Ishikawa (cell line): ENCODE measurements at regions not wholly inside any gene's neighbourhood (a gene's known extent, or its start where the extent isn't known, plus 50 kb on each side); places are given as distances from the start of the nearest gene placed in this dataset.

ENCODE experiments used
- CEBPB ChIP-seq: IDR thresholded peaks from 2 replicates; pipeline ENCODE4 v1.6.1; 2012
- CREB1 ChIP-seq: IDR thresholded peaks from 2 replicates; pipeline ENCODE4 v1.6.1; 2012; ENCODE audit warnings: low read depth
- EGR1 ChIP-seq: IDR thresholded peaks from 2 replicates; pipeline ENCODE4 v1.6.1; 2012
- EP300 ChIP-seq: IDR thresholded peaks from 2 replicates; pipeline ENCODE4 v1.6.1; 2012; ENCODE audit warnings: borderline replicate concordance
- FOXM1 ChIP-seq: IDR thresholded peaks from 2 replicates; pipeline ENCODE4 v1.6.1; 2012; ENCODE audit warnings: low read depth, borderline replicate concordance
- RAD21 ChIP-seq: IDR thresholded peaks from 2 replicates; pipeline ENCODE4 v1.6.1; 2012; ENCODE audit warnings: low read depth
- TAF1 ChIP-seq: IDR thresholded peaks from 2 replicates; pipeline ENCODE4 v1.6.1; 2012; ENCODE audit warnings: low read depth, mild to moderate bottlenecking
- TCF12 ChIP-seq: IDR thresholded peaks from 2 replicates; pipeline ENCODE4 v1.6.1; 2012; ENCODE audit warnings: low read depth
- TEAD4 ChIP-seq: IDR thresholded peaks from 2 replicates; pipeline ENCODE4 v1.6.1; 2012
- YY1 ChIP-seq: IDR thresholded peaks from 2 replicates; pipeline ENCODE4 v1.6.1; 2012; ENCODE audit warnings: low read depth
- ZBTB7A ChIP-seq: IDR thresholded peaks from 2 replicates; pipeline ENCODE4 v1.6.1; 2012; ENCODE audit warnings: low read depth
- TF ChIP-seq, protein P1 (sequence below): IDR thresholded peaks from 2 replicates; pipeline ENCODE4 v1.6.1; 2012; ENCODE audit warnings: low read depth, mild to moderate bottlenecking
- TF ChIP-seq, protein P2 (sequence below): IDR thresholded peaks from 2 replicates; pipeline ENCODE4 v1.6.1; 2012
- TF ChIP-seq, protein P3 (sequence below): IDR thresholded peaks from 2 replicates; pipeline ENCODE4 v1.6.1; 2012

DNA sequence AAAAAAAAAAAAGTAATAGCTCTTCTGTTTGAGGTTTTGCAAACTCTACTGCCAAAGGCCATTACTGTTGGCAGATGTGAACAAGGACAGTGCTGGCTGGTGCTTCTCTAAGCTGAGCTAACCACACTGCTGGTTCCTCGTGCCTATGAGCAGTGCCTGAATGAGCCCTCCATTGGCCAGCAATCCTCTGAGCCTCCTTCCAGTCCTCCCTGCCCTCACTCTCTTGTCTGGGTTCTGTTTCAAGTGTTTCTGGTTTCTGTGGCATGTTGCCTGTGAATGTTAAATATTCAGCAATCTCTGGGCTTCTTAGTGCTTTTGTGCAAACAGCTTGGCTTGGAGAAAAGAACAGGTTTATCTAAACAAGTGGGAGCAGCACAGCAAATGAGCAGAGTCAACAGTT lies 161.3 kb upstream of the AUTS2 start:
- TF ChIP-seq, protein P1, sequence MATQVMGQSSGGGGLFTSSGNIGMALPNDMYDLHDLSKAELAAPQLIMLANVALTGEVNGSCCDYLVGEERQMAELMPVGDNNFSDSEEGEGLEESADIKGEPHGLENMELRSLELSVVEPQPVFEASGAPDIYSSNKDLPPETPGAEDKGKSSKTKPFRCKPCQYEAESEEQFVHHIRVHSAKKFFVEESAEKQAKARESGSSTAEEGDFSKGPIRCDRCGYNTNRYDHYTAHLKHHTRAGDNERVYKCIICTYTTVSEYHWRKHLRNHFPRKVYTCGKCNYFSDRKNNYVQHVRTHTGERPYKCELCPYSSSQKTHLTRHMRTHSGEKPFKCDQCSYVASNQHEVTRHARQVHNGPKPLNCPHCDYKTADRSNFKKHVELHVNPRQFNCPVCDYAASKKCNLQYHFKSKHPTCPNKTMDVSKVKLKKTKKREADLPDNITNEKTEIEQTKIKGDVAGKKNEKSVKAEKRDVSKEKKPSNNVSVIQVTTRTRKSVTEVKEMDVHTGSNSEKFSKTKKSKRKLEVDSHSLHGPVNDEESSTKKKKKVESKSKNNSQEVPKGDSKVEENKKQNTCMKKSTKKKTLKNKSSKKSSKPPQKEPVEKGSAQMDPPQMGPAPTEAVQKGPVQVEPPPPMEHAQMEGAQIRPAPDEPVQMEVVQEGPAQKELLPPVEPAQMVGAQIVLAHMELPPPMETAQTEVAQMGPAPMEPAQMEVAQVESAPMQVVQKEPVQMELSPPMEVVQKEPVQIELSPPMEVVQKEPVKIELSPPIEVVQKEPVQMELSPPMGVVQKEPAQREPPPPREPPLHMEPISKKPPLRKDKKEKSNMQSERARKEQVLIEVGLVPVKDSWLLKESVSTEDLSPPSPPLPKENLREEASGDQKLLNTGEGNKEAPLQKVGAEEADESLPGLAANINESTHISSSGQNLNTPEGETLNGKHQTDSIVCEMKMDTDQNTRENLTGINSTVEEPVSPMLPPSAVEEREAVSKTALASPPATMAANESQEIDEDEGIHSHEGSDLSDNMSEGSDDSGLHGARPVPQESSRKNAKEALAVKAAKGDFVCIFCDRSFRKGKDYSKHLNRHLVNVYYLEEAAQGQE: no peak
- TF ChIP-seq CREB1 (no peak), EP300 (no peak), RAD21 (no peak), EGR1 (no peak), TEAD4 (no peak), ZBTB7A (no peak), FOXM1 (no peak), TAF1 (no peak), CEBPB (no peak), YY1 (no peak), TCF12 (no peak)
- TF ChIP-seq, protein P2, sequence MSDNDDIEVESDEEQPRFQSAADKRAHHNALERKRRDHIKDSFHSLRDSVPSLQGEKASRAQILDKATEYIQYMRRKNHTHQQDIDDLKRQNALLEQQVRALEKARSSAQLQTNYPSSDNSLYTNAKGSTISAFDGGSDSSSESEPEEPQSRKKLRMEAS: no peak
- TF ChIP-seq, protein P3, sequence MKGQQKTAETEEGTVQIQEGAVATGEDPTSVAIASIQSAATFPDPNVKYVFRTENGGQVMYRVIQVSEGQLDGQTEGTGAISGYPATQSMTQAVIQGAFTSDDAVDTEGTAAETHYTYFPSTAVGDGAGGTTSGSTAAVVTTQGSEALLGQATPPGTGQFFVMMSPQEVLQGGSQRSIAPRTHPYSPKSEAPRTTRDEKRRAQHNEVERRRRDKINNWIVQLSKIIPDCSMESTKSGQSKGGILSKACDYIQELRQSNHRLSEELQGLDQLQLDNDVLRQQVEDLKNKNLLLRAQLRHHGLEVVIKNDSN: no peak
